ENCODE measurements at regions not wholly inside any gene's neighbourhood (a gene's known extent, or its start where the extent isn't known, plus 50 kb on each side); places are given as distances from the start of the nearest gene placed in this dataset.

GRCh38 chr6:66568271-66568670 lies 861.2 kb upstream of the EYS start:
- TF ChIP-seq SALL2 (tag by site-specific recombination; IDR thresholded peaks at IDR 0.05; ENCODE audit: borderline replicate concordance), result no peak
- no peak for TF ChIP-seq ZNF239 (tag by site-specific recombination; IDR thresholded peaks at IDR 0.05)
- TF ChIP-seq ZNF132 (tag by site-specific recombination; IDR thresholded peaks at IDR 0.05; ENCODE audit: borderline replicate concordance), result no peak
- no peak for TF ChIP-seq PRDM4 (tag by site-specific recombination; IDR thresholded peaks at IDR 0.05)
- no peak for TF ChIP-seq BCL11A (tag by site-specific recombination; IDR thresholded peaks at IDR 0.05; ENCODE audit: low read depth)
- TF ChIP-seq ZNF501 (tag by site-specific recombination; IDR thresholded peaks at IDR 0.05), result no peak
- TF ChIP-seq ZNF274 (IDR thresholded peaks at IDR 0.05; ENCODE audit: low read length), result no peak
- no peak for TF ChIP-seq ZNF274 (tag by site-specific recombination; IDR thresholded peaks at IDR 0.05; ENCODE audit: borderline replicate concordance)
- TF ChIP-seq ZNF530 (tag by site-specific recombination; IDR thresholded peaks at IDR 0.05; ENCODE audit: low read depth), result no peak

All from HEK293 (cell line).